A549 (cell line): ENCODE measurements at regions not wholly inside any gene's neighbourhood (a gene's known extent, or its start where the extent isn't known, plus 50 kb on each side); places are given as distances from the start of the nearest gene placed in this dataset.

Source experiments
- CBX2 ChIP-seq: fragments of 200-600 bp; sonication (generic); IDR thresholded peaks from 2 replicates; pipeline ENCODE4 v1.6.1; 2016; ENCODE audit warnings: low read depth, mild to moderate bottlenecking, borderline replicate concordance
- CTCF ChIP-seq: fragments of >200 bp; sonication (Bioruptor Twin); formaldehyde crosslinking; IDR thresholded peaks from 3 replicates; pipeline ENCODE4 v1.5.1; 2016
- EHF ChIP-seq: fragments of 250-450 bp; sonication (Bioruptor Pico); IDR thresholded peaks from 2 replicates; pipeline ENCODE4 v1.5.0; 2020; ENCODE audit warnings: mild to moderate bottlenecking
- ESRRA ChIP-seq: fragments of 150-350 bp; IDR thresholded peaks from 2 replicates; pipeline ENCODE4 v1.6.1; 2014; ENCODE audit warnings: mild to moderate bottlenecking, low read length, borderline replicate concordance
- FOSB ChIP-seq: fragments of 250-450 bp; sonication (Bioruptor Pico); IDR thresholded peaks from 2 replicates; pipeline ENCODE4 v1.5.0; 2020; ENCODE audit warnings: mild to moderate bottlenecking, moderate library complexity
- HOXA7 ChIP-seq: fragments of 250-450 bp; sonication (Bioruptor Pico); IDR thresholded peaks from 2 replicates; pipeline ENCODE4 v1.5.0; 2020; ENCODE audit warnings: mild to moderate bottlenecking, moderate library complexity
- MAFK ChIP-seq: fragments of 450-650 bp; IDR thresholded peaks from 2 replicates; pipeline ENCODE4 v1.6.1; 2014; ENCODE audit not compliant: partially characterized antibody
- POLR2A ChIP-seq: IDR thresholded peaks from 2 replicates; pipeline ENCODE4 v1.6.1; 2012; ENCODE audit warnings: mild to moderate bottlenecking, low read length
- POLR2AphosphoS2 ChIP-seq: conservative IDR thresholded peaks from 2 replicates; pipeline ENCODE4 v1.6.1; 2012; ENCODE audit warnings: low read length, improper control_type of control experiment, inconsistent platforms
- RCOR1 ChIP-seq: fragments of 150-350 bp; IDR thresholded peaks from 2 replicates; pipeline ENCODE4 v1.6.1; 2014; ENCODE audit warnings: antibody characterized with exemption, low read length, low read depth
- REST ChIP-seq: fragments of 200-600 bp; sonication (generic); IDR thresholded peaks from 2 replicates; pipeline ENCODE4 v1.6.1; 2016; ENCODE audit warnings: antibody characterized with exemption, mild to moderate bottlenecking, moderate library complexity
- RFX5 ChIP-seq: fragments of 450-650 bp; IDR thresholded peaks from 2 replicates; pipeline ENCODE4 v1.7.1; 2014; ENCODE audit warnings: antibody characterized with exemption, mild to moderate bottlenecking, moderate library complexity

- TF ChIP-seq RCOR1: no peak
- TF ChIP-seq MAFK: no peak
- TF ChIP-seq CTCF: no peak
- TF ChIP-seq REST: no peak
- no peak for TF ChIP-seq EHF
- TF ChIP-seq HOXA7 (CRISPR knock-in tag): no peak
- TF ChIP-seq POLR2A: no peak
- no peak for TF ChIP-seq FOSB
- TF ChIP-seq CBX2: no peak
- TF ChIP-seq POLR2AphosphoS2: no peak
- no peak for TF ChIP-seq RFX5
- TF ChIP-seq ESRRA: no peak
Measured at GRCh38 chr1:8216005-8216404, 101.9 kb upstream of the SLC45A1 start.
